ENCODE measurements at regions not wholly inside any gene's neighbourhood (a gene's known extent, or its start where the extent isn't known, plus 50 kb on each side); places are given as distances from the start of the nearest gene placed in this dataset.

GRCh38 chr15:85847031-85847430, 52.3 kb upstream of the KLHL25 start:
- Mint-ChIP-seq H3K27ac (no peak overlapping the region), H3K4me3 (no peak overlapping the region), H3K9me3 (peaks cover 0 to 10% (median 4%) of the 10 kb centered on the region in 7 donors), H3K36me3 (peaks cover 0 to 11% of the 10 kb centered on the region in 2 donors), H3K27me3 (peaks cover 34 to 54% (median 39%) of the 10 kb centered on the region in 3 donors), H3K4me1 (no peaks in the 10 kb centered on the region)
- ATAC-seq (ENCODE audit: low read depth in 2 of 2): no peak
- no peak for DNase-seq

- ATAC-seq (ENCODE audit: low read depth in 2 of 2) (no peak), DNase-seq (no peak)
- H3K4me3 Mint-ChIP-seq: no peak overlapping the region
- H3K27ac Mint-ChIP-seq: no peak overlapping the region
- H3K36me3 Mint-ChIP-seq: peaks cover 0 to 11% of the 10 kb centered on the region in 2 donors
- H3K9me3 Mint-ChIP-seq: peaks cover 0 to 10% (median 4%) of the 10 kb centered on the region in 7 donors
- peaks cover 38 to 56% (median 43%) of the 10 kb centered on the region in 3 donors for H3K27me3 Mint-ChIP-seq
- peaks cover 0 to 5% (median 4%) of the 10 kb centered on the region in 3 donors for H3K4me1 Mint-ChIP-seq
These were observed 55.2 kb upstream of the KLHL25 start for GRCh38 chr15:85849946-85850345.

- H3K9me3 Mint-ChIP-seq: no peaks in the 10 kb centered on the region
- no peak overlapping the region for H3K4me3 Mint-ChIP-seq
- H3K4me1 Mint-ChIP-seq: peaks cover 0 to 5% (median 4%) of the 10 kb centered on the region in 3 donors
- no peaks in the 10 kb centered on the region for H3K36me3 Mint-ChIP-seq
- H3K27ac Mint-ChIP-seq: no peak overlapping the region
- peaks cover 30 to 47% (median 34%) of the 10 kb centered on the region in 3 donors for H3K27me3 Mint-ChIP-seq
- no peak for ATAC-seq (ENCODE audit: low read depth in 2 of 2)
- no peak for DNase-seq
These were observed 58.2 kb upstream of the KLHL25 start for GRCh38 chr15:85852969-85853368.

GRCh38 chr15:85854345-85855097, 59.8 kb upstream of the KLHL25 start:
- H3K4me1 Mint-ChIP-seq: peaks cover 8 to 12% (median 10%) of the 10 kb centered on the region in 3 donors
- ATAC-seq (ENCODE audit: low read depth in 2 of 2) (peak; percentile 55 to 68), DNase-seq (peak; percentile 38)
- H3K4me3 Mint-ChIP-seq: peak overlapping the region in 1 of 8 donors; percentile 69
- no peaks in the 10 kb centered on the region for H3K9me3 Mint-ChIP-seq
- H3K27me3 Mint-ChIP-seq: peaks cover 34 to 46% (median 36%) of the 10 kb centered on the region in 3 donors
- H3K36me3 Mint-ChIP-seq: no peaks in the 10 kb centered on the region
- peak overlapping the region in 1 of 6 donors; percentile 62 for H3K27ac Mint-ChIP-seq

- Mint-ChIP-seq H3K4me1 (peaks cover 8 to 12% (median 10%) of the 10 kb centered on the region in 3 donors), H3K36me3 (no peaks in the 10 kb centered on the region), H3K9me3 (no peaks in the 10 kb centered on the region), H3K27me3 (peaks cover 25 to 38% (median 32%) of the 10 kb centered on the region in 3 donors), H3K27ac (no peak overlapping the region), H3K4me3 (peak overlapping the region in 5 of 8 donors; percentile 12 to 64 (median 56))
- ATAC-seq (ENCODE audit: low read depth in 2 of 2): peak; percentile 80 to 84
- peak; percentile 50 for DNase-seq
These were observed 64.1 kb upstream of the KLHL25 start for GRCh38 chr15:85858586-85859375.

GRCh38 chr15:85859671-85860070, 64.9 kb upstream of the KLHL25 start:
- Mint-ChIP-seq H3K9me3 (no peaks in the 10 kb centered on the region), H3K36me3 (no peaks in the 10 kb centered on the region), H3K27ac (no peak overlapping the region), H3K4me3 (no peak overlapping the region), H3K27me3 (peaks cover 19 to 32% (median 25%) of the 10 kb centered on the region in 3 donors), H3K4me1 (peaks cover 5 to 8% (median 7%) of the 10 kb centered on the region in 3 donors)
- ATAC-seq (ENCODE audit: low read depth in 2 of 2) (no peak), DNase-seq (no peak)

- Mint-ChIP-seq H3K9me3 (no peaks in the 10 kb centered on the region), H3K36me3 (no peaks in the 10 kb centered on the region), H3K27ac (no peak overlapping the region), H3K4me1 (peaks cover 5 to 11% (median 7%) of the 10 kb centered on the region in 3 donors), H3K27me3 (peaks cover 21 to 29% (median 24%) of the 10 kb centered on the region in 3 donors), H3K4me3 (no peak overlapping the region)
- ATAC-seq (ENCODE audit: low read depth in 2 of 2): no peak
- no peak for DNase-seq
These were observed 65.9 kb upstream of the KLHL25 start for GRCh38 chr15:85860394-85861161.

GRCh38 chr15:85865070-85865684, 70.5 kb upstream of the KLHL25 start:
- peaks cover 9 to 11% (median 9%) of the 10 kb centered on the region in 3 donors for H3K27me3 Mint-ChIP-seq
- no peak overlapping the region for H3K4me3 Mint-ChIP-seq
- peak overlapping the region in 1 of 6 donors; percentile 38 for H3K27ac Mint-ChIP-seq
- peaks cover 0 to 11% (median 0%) of the 10 kb centered on the region in 3 donors for H3K4me1 Mint-ChIP-seq
- H3K36me3 Mint-ChIP-seq: no peaks in the 10 kb centered on the region
- peaks cover 0 to 2% (median 0%) of the 10 kb centered on the region in 7 donors for H3K9me3 Mint-ChIP-seq
- ATAC-seq (ENCODE audit: low read depth in 2 of 2) (no peak), DNase-seq (no peak)

- DNase-seq (no peak), ATAC-seq (ENCODE audit: low read depth in 2 of 2) (no peak)
- peaks cover 0 to 2% (median 0%) of the 10 kb centered on the region in 7 donors for H3K9me3 Mint-ChIP-seq
- H3K36me3 Mint-ChIP-seq: no peaks in the 10 kb centered on the region
- peak overlapping the region in 1 of 6 donors; percentile 40 for H3K27ac Mint-ChIP-seq
- H3K27me3 Mint-ChIP-seq: peaks cover 9 to 14% (median 9%) of the 10 kb centered on the region in 3 donors
- no peak overlapping the region for H3K4me3 Mint-ChIP-seq
- H3K4me1 Mint-ChIP-seq: peaks cover 0 to 11% (median 0%) of the 10 kb centered on the region in 3 donors
These were observed 72.5 kb upstream of the KLHL25 start for GRCh38 chr15:85867250-85867649.

- peaks cover 0 to 24% (median 13%) of the 10 kb centered on the region in 3 donors for H3K27me3 Mint-ChIP-seq
- H3K4me3 Mint-ChIP-seq: no peak overlapping the region
- H3K27ac Mint-ChIP-seq: no peak overlapping the region
- no peak for ATAC-seq (ENCODE audit: low read depth in 2 of 2)
- no peaks in the 10 kb centered on the region for H3K36me3 Mint-ChIP-seq
- H3K4me1 Mint-ChIP-seq: peaks cover 0 to 11% (median 0%) of the 10 kb centered on the region in 3 donors
- peaks cover 0 to 2% (median 0%) of the 10 kb centered on the region in 7 donors for H3K9me3 Mint-ChIP-seq
- DNase-seq: no peak
These were observed 74.4 kb upstream of the KLHL25 start for GRCh38 chr15:85869124-85869523.

- Mint-ChIP-seq H3K36me3 (no peaks in the 10 kb centered on the region), H3K27ac (no peak overlapping the region)
These were observed 75.7 kb upstream of the KLHL25 start for GRCh38 chr15:85870216-85871014.

GRCh38 chr15:85871545-85871944, 76.8 kb upstream of the KLHL25 start:
- no peak for DNase-seq
- H3K9me3 Mint-ChIP-seq: no peaks in the 10 kb centered on the region
- ATAC-seq (ENCODE audit: low read depth in 2 of 2): no peak
- no peaks in the 10 kb centered on the region for H3K36me3 Mint-ChIP-seq
- H3K27me3 Mint-ChIP-seq: peaks cover 11 to 18% (median 15%) of the 10 kb centered on the region in 3 donors
- H3K4me1 Mint-ChIP-seq: no peaks in the 10 kb centered on the region
- H3K4me3 Mint-ChIP-seq: no peak overlapping the region
- no peak overlapping the region for H3K27ac Mint-ChIP-seq

More at GRCh38 chr15:85870216-85871014, 75.7 kb upstream of the KLHL25 start:
- ATAC-seq (ENCODE audit: low read depth in 2 of 2): no peak
- Mint-ChIP-seq H3K9me3 (peaks cover 0 to 2% (median 0%) of the 10 kb centered on the region in 7 donors), H3K27me3 (peaks cover under 1 to 24% (median 11%) of the 10 kb centered on the region in 3 donors), H3K4me1 (peaks cover 0 to 10% (median 0%) of the 10 kb centered on the region in 3 donors), H3K4me3 (no peak overlapping the region)
- no peak for DNase-seq

All from naive B cell (primary cell).